Ishikawa (cell line): ENCODE measurements at regions not wholly inside any gene's neighbourhood (a gene's known extent, or its start where the extent isn't known, plus 50 kb on each side); places are given as distances from the start of the nearest gene placed in this dataset.

ENCODE experiments used
- CEBPB ChIP-seq: IDR thresholded peaks from 2 replicates; pipeline ENCODE4 v1.6.1; 2012
- CREB1 ChIP-seq: IDR thresholded peaks from 2 replicates; pipeline ENCODE4 v1.6.1; 2012; ENCODE audit warnings: low read depth
- EGR1 ChIP-seq: IDR thresholded peaks from 2 replicates; pipeline ENCODE4 v1.6.1; 2012
- EP300 ChIP-seq: IDR thresholded peaks from 2 replicates; pipeline ENCODE4 v1.6.1; 2012; ENCODE audit warnings: borderline replicate concordance
- FOXM1 ChIP-seq: IDR thresholded peaks from 2 replicates; pipeline ENCODE4 v1.6.1; 2012; ENCODE audit warnings: low read depth, borderline replicate concordance
- NFIC ChIP-seq: IDR thresholded peaks from 2 replicates; pipeline ENCODE4 v1.6.1; 2012
- RAD21 ChIP-seq: IDR thresholded peaks from 2 replicates; pipeline ENCODE4 v1.6.1; 2012; ENCODE audit warnings: low read depth
- REST ChIP-seq: IDR thresholded peaks from 2 replicates; pipeline ENCODE4 v1.6.1; 2012; ENCODE audit warnings: low read depth, mild to moderate bottlenecking
- TAF1 ChIP-seq: IDR thresholded peaks from 2 replicates; pipeline ENCODE4 v1.6.1; 2012; ENCODE audit warnings: low read depth, mild to moderate bottlenecking
- TCF12 ChIP-seq: IDR thresholded peaks from 2 replicates; pipeline ENCODE4 v1.6.1; 2012; ENCODE audit warnings: low read depth
- TEAD4 ChIP-seq: IDR thresholded peaks from 2 replicates; pipeline ENCODE4 v1.6.1; 2012
- USF1 ChIP-seq: IDR thresholded peaks from 2 replicates; pipeline ENCODE4 v1.6.1; 2012
- YY1 ChIP-seq: IDR thresholded peaks from 2 replicates; pipeline ENCODE4 v1.6.1; 2012; ENCODE audit warnings: low read depth
- ZBTB7A ChIP-seq: IDR thresholded peaks from 2 replicates; pipeline ENCODE4 v1.6.1; 2012; ENCODE audit warnings: low read depth
- TF ChIP-seq, protein P1 (sequence below): IDR thresholded peaks from 2 replicates; pipeline ENCODE4 v1.6.1; 2012

DNA sequence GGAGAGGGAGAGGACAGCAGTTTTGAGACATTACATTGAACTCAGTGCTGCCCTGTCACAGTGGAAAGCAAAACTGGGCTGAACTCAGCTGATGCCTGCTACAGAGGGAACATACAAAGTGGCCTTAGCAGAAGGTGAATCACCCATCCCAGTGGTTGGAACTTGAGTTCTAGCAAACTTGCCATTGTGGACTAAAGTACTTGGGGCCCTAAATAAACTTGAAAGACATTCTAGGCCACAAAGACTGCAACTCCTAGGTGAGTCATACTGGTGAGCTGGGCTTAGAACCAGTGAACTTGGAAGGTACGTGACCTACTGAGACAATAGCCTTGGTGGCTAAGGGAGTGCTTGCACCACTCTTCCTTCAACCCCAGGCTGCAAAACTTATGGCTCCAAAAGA, 155.7 kb upstream of the RIOK2 start:
- TF ChIP-seq FOXM1, result no peak
- no peak for TF ChIP-seq TCF12
- TF ChIP-seq EGR1, result no peak
- TF ChIP-seq NFIC, result no peak
- TF ChIP-seq, protein P1, sequence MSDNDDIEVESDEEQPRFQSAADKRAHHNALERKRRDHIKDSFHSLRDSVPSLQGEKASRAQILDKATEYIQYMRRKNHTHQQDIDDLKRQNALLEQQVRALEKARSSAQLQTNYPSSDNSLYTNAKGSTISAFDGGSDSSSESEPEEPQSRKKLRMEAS, result no peak
- no peak for TF ChIP-seq REST
- no peak for TF ChIP-seq TEAD4
- no peak for TF ChIP-seq USF1
- TF ChIP-seq YY1, result no peak
- TF ChIP-seq ZBTB7A, result no peak
- no peak for TF ChIP-seq CEBPB

DNA sequence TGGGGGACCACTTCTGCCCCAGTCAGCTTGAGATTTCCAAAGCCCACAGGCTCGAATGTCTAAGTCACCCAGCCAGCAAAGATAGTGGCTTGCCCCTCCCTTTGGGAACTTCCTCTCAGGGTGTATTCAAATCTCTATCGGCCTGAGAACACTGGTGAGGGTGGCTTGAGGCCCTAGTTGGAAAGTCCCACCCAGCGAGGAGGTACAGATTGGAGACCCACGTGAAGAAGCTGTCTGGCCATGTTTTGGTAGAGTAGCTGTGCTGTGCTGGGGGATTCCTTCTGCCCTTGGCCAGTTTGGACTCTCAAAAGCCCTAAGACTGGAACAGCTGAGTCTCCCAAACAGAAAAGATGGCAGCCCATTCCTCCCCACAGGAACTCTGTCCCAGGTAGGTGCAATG, 172.7 kb upstream of the RIOK2 start:
- TF ChIP-seq TEAD4, result no peak
- no peak for TF ChIP-seq USF1
- no peak for TF ChIP-seq ZBTB7A
- no peak for TF ChIP-seq EGR1
- TF ChIP-seq EP300, result no peak
- TF ChIP-seq, protein P1, result no peak
- no peak for TF ChIP-seq YY1
- TF ChIP-seq CEBPB, result no peak
- no peak for TF ChIP-seq CREB1
- TF ChIP-seq FOXM1, result no peak
- TF ChIP-seq TCF12, result no peak
- TF ChIP-seq RAD21, result no peak
- TF ChIP-seq NFIC, result no peak
- no peak for TF ChIP-seq REST
- TF ChIP-seq TAF1, result no peak

- TF ChIP-seq RAD21, result no peak
- TF ChIP-seq NFIC, result no peak
- TF ChIP-seq CREB1, result no peak
Measured at GRCh38 chr5:97363577-97363976, 180.5 kb upstream of the RIOK2 start.

GRCh38 chr5:97364731-97365130, 181.7 kb upstream of the RIOK2 start:
- no peak for TF ChIP-seq YY1

DNA sequence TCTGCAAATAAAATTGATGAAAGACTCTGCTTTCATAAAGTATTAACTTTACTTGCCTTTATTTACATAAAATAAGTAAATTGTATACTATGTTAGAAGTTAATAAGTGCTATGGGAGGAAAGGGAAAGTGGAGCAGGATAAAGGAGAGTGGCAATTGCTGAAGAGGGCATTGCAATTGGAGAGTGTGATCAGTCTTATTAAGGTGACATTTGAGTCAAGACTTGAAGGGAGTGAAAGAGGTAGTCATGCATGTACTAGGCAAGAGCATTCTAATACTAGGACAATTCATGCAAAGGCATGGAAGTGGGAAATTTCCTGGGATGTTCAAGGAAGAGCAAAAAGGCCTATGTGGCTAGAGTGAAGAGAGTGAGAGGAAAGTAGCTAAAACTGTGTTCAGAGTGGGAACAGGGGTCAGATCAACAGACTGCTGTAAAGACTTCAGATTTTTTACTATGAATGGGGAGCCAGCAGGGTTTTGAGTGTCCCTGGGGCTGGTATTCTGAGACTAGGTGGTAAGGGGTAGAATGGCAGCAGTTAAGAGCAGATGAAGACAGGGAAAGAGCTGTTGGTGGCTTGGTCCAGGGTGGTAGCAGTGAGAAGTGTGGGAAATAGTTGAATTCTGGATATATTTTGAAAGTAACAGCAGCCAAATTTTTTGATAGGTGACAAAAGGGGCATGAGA, 182.3 kb upstream of the RIOK2 start:
- TF ChIP-seq FOXM1, result no peak
- no peak for TF ChIP-seq TCF12
- no peak for TF ChIP-seq CEBPB

DNA sequence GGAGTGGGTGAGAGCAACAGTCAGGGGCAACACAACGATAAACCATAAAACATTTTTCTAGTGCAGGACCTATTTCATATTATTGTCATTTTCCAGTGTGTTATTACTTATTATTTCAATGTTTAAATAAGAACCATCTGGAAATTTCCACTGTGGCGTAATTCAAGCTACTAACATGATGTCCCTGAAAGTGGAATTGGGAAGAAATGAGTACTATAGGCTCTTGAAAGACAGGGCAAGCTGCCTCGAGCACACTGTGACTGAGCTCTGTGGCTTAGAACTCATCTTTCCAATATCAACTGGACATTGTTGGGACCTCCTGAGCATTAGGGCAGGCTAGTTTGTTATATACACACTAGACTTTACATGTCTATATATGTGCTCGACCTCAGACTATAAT, 182.9 kb upstream of the RIOK2 start:
- no peak for TF ChIP-seq REST
- no peak for TF ChIP-seq EGR1
- no peak for TF ChIP-seq TCF12
- TF ChIP-seq NFIC, result no peak
- no peak for TF ChIP-seq YY1
- TF ChIP-seq EP300, result no peak
- TF ChIP-seq RAD21, result no peak
